Astrocyte (in vitro differentiated cells and primary cell): ENCODE measurements at regions not wholly inside any gene's neighbourhood (a gene's known extent, or its start where the extent isn't known, plus 50 kb on each side); places are given as distances from the start of the nearest gene placed in this dataset.

Experiments
- DNase-seq: peaks from one replicate; pipeline ENCODE4 v3.0.0-alpha.2; 2010; ENCODE audit warnings: low read depth
- FAIRE-seq: peaks from 2 replicates; lab custom pipeline; 2011; peaks lifted over from hg19 to GRCh38; lab: Jason Lieb, UNC
- H2AFZ ChIP-seq: 2 replicates; pipeline ENCODE4 v1.6.0; 2012; ENCODE audit warnings: low read depth, low read length, inconsistent platforms
- H3K27ac ChIP-seq: 2 replicates; pipeline ENCODE4 v1.5.1; 2011; ENCODE audit warnings: low read depth, low read length, inconsistent platforms
- H3K27me3 ChIP-seq: 2 replicates; pipeline ENCODE4 v1.6.0; 2011; ENCODE audit warnings: low read length, inconsistent platforms; ENCODE audit not compliant: insufficient read depth
- H3K36me3 ChIP-seq: 2 replicates; pipeline ENCODE4 v1.5.1; 2011; ENCODE audit warnings: low read length, inconsistent platforms; ENCODE audit not compliant: insufficient read depth
- H3K4me1 ChIP-seq: 2 replicates; pipeline ENCODE4 v1.5.1; 2011; ENCODE audit warnings: low read length, inconsistent platforms; ENCODE audit not compliant: insufficient read depth
- H3K4me2 ChIP-seq: 2 replicates; pipeline ENCODE4 v1.6.0; 2012; ENCODE audit warnings: low read length, inconsistent platforms
- H3K4me3 ChIP-seq: 2 replicates; pipeline ENCODE4 v1.5.1; 2011; ENCODE audit warnings: low read depth, mild to moderate bottlenecking, low read length, inconsistent platforms; ENCODE audit not compliant: insufficient read depth
- H3K79me2 ChIP-seq: 2 replicates; pipeline ENCODE4 v1.6.0; 2012; ENCODE audit warnings: mild to moderate bottlenecking, low read length, inconsistent platforms; ENCODE audit not compliant: insufficient read depth
- H3K9ac ChIP-seq: 2 replicates; pipeline ENCODE4 v1.6.0; 2012; ENCODE audit warnings: mild to moderate bottlenecking, low read length, inconsistent platforms
- H3K9me3 ChIP-seq: 2 replicates; pipeline ENCODE4 v1.5.1; 2012; ENCODE audit warnings: low read depth, mild to moderate bottlenecking, low read length, inconsistent platforms; ENCODE audit not compliant: insufficient read depth
- H4K20me1 ChIP-seq: 2 replicates; pipeline ENCODE4 v1.6.0; 2012; ENCODE audit warnings: low read length, inconsistent platforms; ENCODE audit not compliant: insufficient read depth
- H3K27ac Mint-ChIP-seq: one replicate; pipeline ENCODE4 v1.8.0; 2021; ENCODE audit warnings: mild to moderate bottlenecking, mixed read lengths; ENCODE audit not compliant: unreplicated experiment
- H3K27me3 Mint-ChIP-seq: one replicate; pipeline ENCODE4 v1.8.0; 2021; ENCODE audit warnings: low read depth, mixed read lengths; ENCODE audit not compliant: unreplicated experiment
- H3K36me3 Mint-ChIP-seq: one replicate; pipeline ENCODE4 v1.8.0; 2021; ENCODE audit warnings: low read depth, mixed read lengths; ENCODE audit not compliant: unreplicated experiment
- H3K4me1 Mint-ChIP-seq: one replicate; pipeline ENCODE4 v1.8.0; 2021; ENCODE audit warnings: low read depth, mixed read lengths; ENCODE audit not compliant: unreplicated experiment
- H3K4me3 Mint-ChIP-seq: one replicate; pipeline ENCODE4 v1.8.0; 2021; ENCODE audit warnings: mild to moderate bottlenecking, moderate library complexity, mixed read lengths; ENCODE audit not compliant: unreplicated experiment
- H3K9me3 Mint-ChIP-seq: one replicate; pipeline ENCODE4 v1.8.0; 2021; ENCODE audit warnings: mild to moderate bottlenecking, mixed read lengths; ENCODE audit not compliant: unreplicated experiment
- CTCF ChIP-seq: IDR thresholded peaks from 2 replicates; pipeline ENCODE4 v1.5.1; 2011; ENCODE audit warnings: low read depth, mild to moderate bottlenecking, inconsistent platforms, low read length, moderate library complexity; ENCODE audit not compliant: insufficient read depth
- EZH2 ChIP-seq: IDR thresholded peaks from 2 replicates; pipeline ENCODE4 v1.6.1; 2012; ENCODE audit warnings: mild to moderate bottlenecking, low read length, inconsistent platforms; ENCODE audit not compliant: insufficient read depth

- Histone ChIP-seq H2AFZ (no peak overlapping the region), H3K9me3 (peaks cover 2% of the 10 kb centered on the region), H3K36me3 (no peaks in the 10 kb centered on the region), H3K4me1 (no peaks in the 10 kb centered on the region), H4K20me1 (no peaks in the 10 kb centered on the region), H3K4me2 (no peak overlapping the region), H3K27me3 (no peaks in the 10 kb centered on the region), H3K4me3 (no peak overlapping the region), H3K79me2 (no peaks in the 10 kb centered on the region), H3K9ac (no peak overlapping the region), H3K27ac (no peak overlapping the region)
- H3K9me3 Mint-ChIP-seq, result no peaks in the 10 kb centered on the region
- no peak overlapping the region for H3K27ac Mint-ChIP-seq
- TF ChIP-seq CTCF, result no peak
- no peak for TF ChIP-seq EZH2
- H3K36me3 Mint-ChIP-seq, result no peaks in the 10 kb centered on the region
- no peak overlapping the region for H3K4me3 Mint-ChIP-seq
- no peaks in the 10 kb centered on the region for H3K27me3 Mint-ChIP-seq
- FAIRE-seq (no peak), DNase-seq (no peak)
- H3K4me1 Mint-ChIP-seq, result peaks cover 1% of the 10 kb centered on the region
Measured at GRCh38 chr4:164508771-164509170, 245.2 kb upstream of the SMIM31 start.

DNA sequence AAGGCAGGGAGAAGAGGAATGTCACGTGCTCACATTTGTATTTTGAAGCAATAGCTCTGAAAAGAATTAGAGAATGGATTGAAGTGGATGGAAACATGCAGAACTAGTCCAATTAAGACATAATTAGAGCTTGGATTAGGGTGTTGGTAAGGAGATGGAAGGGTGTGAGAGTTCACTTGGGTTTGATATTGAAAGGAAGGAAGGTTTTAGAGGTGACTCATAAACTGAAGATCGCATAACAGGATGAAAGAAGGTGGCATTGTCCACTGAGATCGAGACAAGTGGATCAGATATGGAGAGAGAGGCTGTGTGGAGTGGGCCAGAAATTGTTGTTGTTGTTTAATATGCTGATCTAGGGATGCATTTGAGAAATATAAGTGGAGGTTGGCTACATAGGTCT is 244.0 kb upstream of the SMIM31 start:
- no peak for TF ChIP-seq EZH2
- no peak for TF ChIP-seq CTCF
- H3K27ac ChIP-seq, result no peak overlapping the region
- FAIRE-seq (no peak), DNase-seq (peak; percentile 10)
- Mint-ChIP-seq H3K4me1 (peaks cover 1% of the 10 kb centered on the region), H3K27ac (no peak overlapping the region), H3K27me3 (no peaks in the 10 kb centered on the region), H3K4me3 (no peak overlapping the region), H3K9me3 (no peaks in the 10 kb centered on the region), H3K36me3 (no peaks in the 10 kb centered on the region)
- H3K79me2 ChIP-seq, result no peaks in the 10 kb centered on the region
- H3K9ac ChIP-seq, result no peak overlapping the region
- H3K36me3 ChIP-seq, result no peaks in the 10 kb centered on the region
- no peak overlapping the region for H2AFZ ChIP-seq
- H3K4me2 ChIP-seq, result no peak overlapping the region
- peaks cover 2% of the 10 kb centered on the region for H3K9me3 ChIP-seq
- no peaks in the 10 kb centered on the region for H4K20me1 ChIP-seq
- no peaks in the 10 kb centered on the region for H3K4me1 ChIP-seq
- H3K4me3 ChIP-seq, result no peak overlapping the region
- no peaks in the 10 kb centered on the region for H3K27me3 ChIP-seq

- Histone ChIP-seq H3K36me3 (no peaks in the 10 kb centered on the region), H3K4me3 (no peak overlapping the region), H3K27ac (no peak overlapping the region), H3K79me2 (no peaks in the 10 kb centered on the region), H4K20me1 (no peaks in the 10 kb centered on the region), H3K4me2 (no peak overlapping the region), H2AFZ (no peak overlapping the region), H3K9ac (no peak overlapping the region), H3K27me3 (no peaks in the 10 kb centered on the region), H3K4me1 (no peaks in the 10 kb centered on the region), H3K9me3 (peaks cover 2% of the 10 kb centered on the region)
- no peak overlapping the region for H3K27ac Mint-ChIP-seq
- no peaks in the 10 kb centered on the region for H3K4me1 Mint-ChIP-seq
- H3K36me3 Mint-ChIP-seq, result no peaks in the 10 kb centered on the region
- FAIRE-seq, result no peak
- H3K9me3 Mint-ChIP-seq, result peaks cover 4% of the 10 kb centered on the region
- H3K27me3 Mint-ChIP-seq, result no peaks in the 10 kb centered on the region
- no peak for DNase-seq
- no peak overlapping the region for H3K4me3 Mint-ChIP-seq
- TF ChIP-seq EZH2, result no peak
- no peak for TF ChIP-seq CTCF
Measured at GRCh38 chr4:164512124-164512523, 241.8 kb upstream of the SMIM31 start.
